HepG2 (cell line): ENCODE measurements at regions not wholly inside any gene's neighbourhood (a gene's known extent, or its start where the extent isn't known, plus 50 kb on each side); places are given as distances from the start of the nearest gene placed in this dataset.

Experiments used
- AHDC1 ChIP-seq: sonication (generic); formaldehyde crosslinking; IDR thresholded peaks from 2 replicates; pipeline ENCODE4 v1.5.1; 2020; ENCODE audit warnings: mild to moderate bottlenecking, missing genetic modification reagents, borderline replicate concordance
- CEBPG ChIP-seq: IDR thresholded peaks from 2 replicates; pipeline ENCODE4 v1.6.1; 2016
- FOXA3 ChIP-seq: IDR thresholded peaks from 2 replicates; pipeline ENCODE4 v1.6.1; 2016; ENCODE audit warnings: missing genetic modification reagents, missing compliant biosample characterization
- FOXK2 ChIP-seq: fragments of 450-650 bp; IDR thresholded peaks from 2 replicates; pipeline ENCODE4 v1.6.1; 2016
- LCORL ChIP-seq, 2 experiments: fragments of 450-650 bp in 1 of 2; sonication (generic) in 1 of 2; formaldehyde crosslinking in 1 of 2; IDR thresholded peaks; 2 replicates each; pipeline versions ENCODE4 v1.5.0 to v1.6.1; 2017 to 2020; ENCODE audit warnings: antibody characterized with exemption in 1 of 2, missing genetic modification reagents in 1 of 2
- MAX ChIP-seq: IDR thresholded peaks from 2 replicates; pipeline ENCODE4 v1.6.1; 2012; ENCODE audit warnings: inconsistent platforms
- MEIS2 ChIP-seq: sonication (generic); formaldehyde crosslinking; IDR thresholded peaks from 2 replicates; pipeline ENCODE4 v1.9.0; 2021; ENCODE audit warnings: mild to moderate bottlenecking, missing genetic modification reagents
- MIER3 ChIP-seq: IDR thresholded peaks from 2 replicates; pipeline ENCODE4 v1.6.1; 2016; ENCODE audit warnings: missing compliant biosample characterization, borderline replicate concordance
- MXD1 ChIP-seq: sonication (generic); formaldehyde crosslinking; IDR thresholded peaks from 2 replicates; pipeline ENCODE4 v1.4.0; 2020; ENCODE audit warnings: mild to moderate bottlenecking, missing genetic modification reagents
- NCOR1 ChIP-seq: fragments of 200-600 bp; sonication (generic); IDR thresholded peaks from 2 replicates; pipeline ENCODE4 v1.7.0; 2017; ENCODE audit warnings: antibody characterized with exemption, low read length, borderline replicate concordance
- PBX2 ChIP-seq: IDR thresholded peaks from 2 replicates; pipeline ENCODE4 v1.6.1; 2016; ENCODE audit warnings: control low read depth
- RAD21 ChIP-seq: fragments of 450-650 bp; formaldehyde crosslinking; IDR thresholded peaks from 2 replicates; pipeline ENCODE4 v1.5.0; 2020; ENCODE audit warnings: mild to moderate bottlenecking
- SATB2 ChIP-seq: sonication (generic); formaldehyde crosslinking; IDR thresholded peaks from 2 replicates; pipeline ENCODE4 v1.5.0; 2020; ENCODE audit warnings: missing genetic modification reagents
- STAG1 ChIP-seq: sonication (generic); formaldehyde crosslinking; IDR thresholded peaks from 2 replicates; pipeline ENCODE4 v1.4.0; 2020; ENCODE audit warnings: missing genetic modification reagents
- U2AF2 ChIP-seq: fragments of 200-400 bp; formaldehyde crosslinking; IDR thresholded peaks from 2 replicates; pipeline ENCODE4 v1.6.1; 2017; ENCODE audit warnings: low read depth, mild to moderate bottlenecking, low read length
- ZNF136 ChIP-seq: sonication (generic); formaldehyde crosslinking; IDR thresholded peaks from 2 replicates; pipeline ENCODE4 v1.8.1; 2022; ENCODE audit warnings: low read depth, mild to moderate bottlenecking, moderate library complexity, missing genetic modification reagents
- ZNF251 ChIP-seq: sonication (generic); formaldehyde crosslinking; IDR thresholded peaks from 2 replicates; pipeline ENCODE4 v1.9.0; 2021; ENCODE audit warnings: mild to moderate bottlenecking, missing genetic modification reagents
- ZNF530 ChIP-seq: sonication (generic); formaldehyde crosslinking; IDR thresholded peaks from 2 replicates; pipeline ENCODE4 v1.5.0; 2020; ENCODE audit warnings: low read depth, mild to moderate bottlenecking, missing genetic modification reagents
- ZNF580 ChIP-seq: IDR thresholded peaks from 2 replicates; pipeline ENCODE4 v1.6.1; 2016; ENCODE audit warnings: low read depth, borderline replicate concordance
- ZNF781 ChIP-seq: sonication (generic); formaldehyde crosslinking; IDR thresholded peaks from 2 replicates; pipeline ENCODE4 v1.5.1; 2020; ENCODE audit warnings: borderline replicate concordance, mild to moderate bottlenecking, missing genetic modification reagents; ENCODE audit errors: not compliant biosample characterization
- ZUFSP ChIP-seq: sonication (generic); formaldehyde crosslinking; IDR thresholded peaks from 2 replicates; pipeline ENCODE4 v1.9.0; 2021; ENCODE audit warnings: missing genetic modification reagents, mild to moderate bottlenecking, borderline replicate concordance

- TF ChIP-seq AHDC1 (peak; percentile 97), MEIS2 (CRISPR knock-in tag) (peak; percentile 62; the same call in 1 of the 2 replicates), ZNF580 (CRISPR knock-in tag) (peak; percentile 47; the same call in 1 of the 2 replicates), MIER3 (CRISPR knock-in tag) (peak; percentile 52; the same call in 1 of the 2 replicates), STAG1 (CRISPR knock-in tag) (peak; percentile 36), ZNF251 (CRISPR knock-in tag) (no peak), PBX2 (CRISPR knock-in tag) (no peak), ZNF136 (no peak), NCOR1 (peak; percentile 72; the same call in 1 of the 2 replicates), U2AF2 (no peak), CEBPG (CRISPR knock-in tag) (peak; percentile 70), ZNF530 (CRISPR knock-in tag) (no peak), LCORL (IDR thresholded peaks at IDR 0.05) (no peak), LCORL (CRISPR knock-in tag; IDR thresholded peaks at IDR 0.05) (peak; percentile 78), MAX (peak; percentile 54; the same call in 1 of the 2 replicates), FOXK2 (no peak), RAD21 (CRISPR knock-in tag) (0 out of 2 replicates have a peak, but pooled peaks have one; percentile 14), ZUFSP (no peak), MXD1 (CRISPR knock-in tag) (no peak), ZNF781 (CRISPR knock-in tag) (peak; percentile 31), FOXA3 (CRISPR knock-in tag) (peak; percentile 90), SATB2 (CRISPR knock-in tag) (no peak)
Measured at GRCh38 chr1:213572912-213573647, 414.7 kb upstream of the PROX1 start (continued).
